ENCODE measurements at regions not wholly inside any gene's neighbourhood (a gene's known extent, or its start where the extent isn't known, plus 50 kb on each side); places are given as distances from the start of the nearest gene placed in this dataset.

DNA sequence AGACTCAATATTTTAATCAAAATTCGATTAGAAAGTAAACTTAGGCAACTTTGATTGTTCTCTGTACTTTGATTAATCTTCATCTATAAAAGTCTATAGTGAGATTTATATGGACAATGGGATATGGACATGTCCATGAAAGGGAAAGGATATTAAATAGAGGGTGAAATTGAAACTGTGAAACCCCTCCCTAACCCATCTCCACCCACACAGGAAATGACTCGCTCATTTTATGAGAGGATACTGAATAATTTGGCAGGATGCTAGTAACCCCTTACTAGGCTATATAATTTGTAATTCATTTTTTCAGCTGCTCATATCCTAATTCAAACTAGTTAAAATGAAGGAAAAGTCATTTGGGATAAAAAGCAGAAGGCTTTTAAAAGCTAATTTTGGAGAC, 328.0 kb upstream of the ATP2B1 start:
- DNase-seq (ENCODE audit: low read depth, low spot score), result no peak

DNA sequence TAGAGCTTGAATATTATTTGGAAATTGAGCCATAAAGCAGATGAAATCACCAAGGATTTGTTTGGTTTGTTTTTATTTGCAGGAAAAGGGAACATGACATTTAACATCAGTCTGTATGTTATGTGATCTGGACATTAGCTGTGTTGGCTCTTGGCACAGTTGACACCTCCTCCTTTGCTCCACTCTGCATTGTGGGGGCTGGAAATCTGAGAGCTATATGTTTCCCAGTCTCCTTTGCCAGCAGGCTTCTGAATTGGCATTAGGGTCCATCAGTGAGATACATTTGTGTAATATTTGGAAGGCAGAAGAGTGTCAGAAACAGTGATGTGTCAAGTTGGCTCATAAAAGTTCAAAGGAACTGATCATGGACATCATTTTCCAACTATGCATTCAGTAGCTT, 322.1 kb upstream of the ATP2B1 start:
- DNase-seq (ENCODE audit: low read depth, low spot score), result no peak

DNA sequence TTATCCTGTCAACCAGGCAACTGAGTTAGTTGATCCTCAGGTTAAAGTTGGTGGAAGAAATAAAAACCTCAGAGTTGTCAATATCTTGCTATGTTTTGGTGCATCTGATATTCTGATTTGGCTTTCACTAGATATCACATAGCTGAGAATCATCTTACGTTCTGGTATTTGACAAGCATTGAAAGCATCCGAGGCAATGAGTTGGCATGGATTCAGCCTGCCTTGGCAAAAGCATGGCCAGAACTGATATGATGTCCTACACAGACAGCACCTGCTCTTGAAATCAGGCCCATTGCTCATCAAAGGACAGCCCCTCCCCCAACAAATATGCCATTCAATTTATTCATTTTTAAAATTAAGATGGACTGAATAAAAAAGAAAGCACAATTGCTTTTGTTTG, 320.7 kb upstream of the ATP2B1 start:
- no peak for DNase-seq (ENCODE audit: low read depth, low spot score)

DNA sequence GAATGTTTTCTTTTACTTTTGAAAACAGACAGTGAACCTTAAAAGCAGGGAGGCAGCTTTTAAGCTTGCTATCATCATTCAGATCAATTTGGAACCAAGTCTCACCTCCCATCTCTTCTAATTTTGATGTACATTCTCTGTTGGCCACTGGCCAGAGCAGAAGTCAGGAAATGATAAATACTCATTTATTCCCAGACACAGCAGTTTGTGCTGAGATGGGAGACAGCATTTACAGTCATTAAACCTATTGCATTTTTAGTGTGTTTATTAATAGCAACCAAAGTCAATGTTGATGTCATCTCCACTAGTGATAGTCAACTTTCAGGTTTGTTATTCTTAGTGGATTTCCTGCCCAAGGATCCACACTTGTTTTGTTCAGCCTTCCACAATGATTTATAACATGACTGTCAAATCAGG, 320.0 kb upstream of the ATP2B1 start:
- DNase-seq (ENCODE audit: low read depth, low spot score), result no peak

DNA sequence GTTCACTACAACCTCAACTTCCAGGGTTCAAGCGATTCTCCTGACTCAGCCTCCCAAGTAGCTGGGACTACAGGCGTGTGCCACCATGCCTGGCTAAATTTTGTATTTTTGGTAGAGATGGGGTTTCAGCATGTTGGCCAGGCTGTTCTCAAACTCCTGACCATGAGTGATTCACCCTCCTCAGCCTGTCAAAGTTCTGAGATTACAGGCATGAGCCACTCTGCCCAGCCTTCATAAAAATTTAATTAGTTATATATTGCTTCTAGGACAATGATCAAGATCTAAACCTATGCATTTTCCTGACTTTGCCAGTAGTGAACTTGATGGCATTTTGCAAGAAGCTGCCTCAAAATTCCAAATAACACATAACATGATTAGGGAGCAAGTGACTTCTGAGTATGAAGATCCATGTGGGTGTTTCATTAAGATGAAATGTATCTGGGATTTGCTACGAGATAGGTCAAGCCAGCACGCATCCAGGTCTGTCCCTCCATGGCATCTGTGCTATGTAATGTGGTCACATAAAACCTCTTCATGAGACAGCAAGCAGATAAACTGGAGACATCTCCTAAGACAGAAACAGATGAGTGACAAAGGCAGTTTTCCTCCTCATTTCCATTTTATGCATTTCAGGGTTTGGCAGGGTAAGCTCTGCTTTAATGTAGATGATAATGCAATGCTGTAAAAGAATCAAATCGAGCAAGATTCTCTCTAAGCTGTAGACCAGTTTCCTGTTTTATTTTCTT, 319.4 kb upstream of the ATP2B1 start:
- no peak for DNase-seq (ENCODE audit: low read depth, low spot score)

DNA sequence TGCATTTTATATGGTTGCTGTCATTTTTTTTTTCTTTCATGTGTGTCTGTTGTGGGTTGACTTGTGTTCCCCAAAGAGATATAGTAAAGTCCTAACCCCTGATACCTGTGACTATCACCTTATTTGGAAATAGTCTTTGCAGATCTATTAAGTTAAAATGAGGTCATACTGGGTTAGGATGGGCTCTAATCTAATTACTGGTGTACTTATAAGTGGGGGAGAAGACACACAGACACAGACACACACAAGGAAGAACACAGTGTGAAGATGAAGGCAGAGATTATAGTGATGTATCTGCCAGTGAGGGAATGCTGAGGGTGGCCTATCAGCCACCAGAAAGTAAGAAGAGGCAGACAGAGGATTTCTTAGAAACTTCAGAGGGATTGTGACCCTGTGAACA, 318.4 kb upstream of the ATP2B1 start:
- DNase-seq (ENCODE audit: low read depth, low spot score), result no peak

DNA sequence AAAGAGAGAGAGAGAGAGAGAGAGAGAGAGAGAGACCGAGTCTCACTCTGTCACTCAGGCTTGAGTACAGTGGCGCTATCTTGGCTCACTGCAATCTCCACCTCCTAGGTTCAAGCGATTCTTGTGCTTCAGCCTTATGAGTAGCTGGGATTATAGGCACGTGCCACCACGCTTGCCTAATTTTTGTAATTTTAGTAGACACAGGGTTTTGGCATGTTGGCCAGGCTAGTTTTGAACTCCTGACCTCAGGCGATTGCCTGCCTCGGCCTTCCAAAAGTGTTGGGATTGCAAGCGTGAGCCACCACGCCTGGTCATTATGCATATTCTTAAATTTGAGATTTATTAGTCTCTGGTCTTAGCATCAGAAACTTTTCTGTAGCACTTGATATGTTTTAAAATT, 317.9 kb upstream of the ATP2B1 start:
- no peak for DNase-seq (ENCODE audit: low read depth, low spot score)

DNA sequence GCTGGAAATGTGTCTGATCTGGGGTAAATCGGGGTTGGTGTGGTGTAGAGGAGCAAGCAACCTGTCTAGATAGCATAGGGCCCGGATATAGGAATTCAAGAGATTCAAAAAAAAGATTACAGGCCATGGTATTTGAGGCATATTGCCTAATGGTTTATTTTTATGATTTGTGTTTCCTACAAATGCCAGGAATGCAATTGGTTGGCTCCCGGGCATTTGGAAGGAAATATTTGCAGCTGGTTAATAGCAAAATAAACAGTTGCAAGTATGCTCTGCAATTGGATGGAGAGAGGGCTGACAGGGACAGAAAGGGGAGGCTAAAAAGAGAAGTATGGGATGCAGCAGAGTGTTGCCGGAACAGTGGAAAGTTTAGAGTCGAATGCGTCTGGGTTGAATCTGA, 315.6 kb upstream of the ATP2B1 start:
- DNase-seq (ENCODE audit: low read depth, low spot score), result no peak

DNA sequence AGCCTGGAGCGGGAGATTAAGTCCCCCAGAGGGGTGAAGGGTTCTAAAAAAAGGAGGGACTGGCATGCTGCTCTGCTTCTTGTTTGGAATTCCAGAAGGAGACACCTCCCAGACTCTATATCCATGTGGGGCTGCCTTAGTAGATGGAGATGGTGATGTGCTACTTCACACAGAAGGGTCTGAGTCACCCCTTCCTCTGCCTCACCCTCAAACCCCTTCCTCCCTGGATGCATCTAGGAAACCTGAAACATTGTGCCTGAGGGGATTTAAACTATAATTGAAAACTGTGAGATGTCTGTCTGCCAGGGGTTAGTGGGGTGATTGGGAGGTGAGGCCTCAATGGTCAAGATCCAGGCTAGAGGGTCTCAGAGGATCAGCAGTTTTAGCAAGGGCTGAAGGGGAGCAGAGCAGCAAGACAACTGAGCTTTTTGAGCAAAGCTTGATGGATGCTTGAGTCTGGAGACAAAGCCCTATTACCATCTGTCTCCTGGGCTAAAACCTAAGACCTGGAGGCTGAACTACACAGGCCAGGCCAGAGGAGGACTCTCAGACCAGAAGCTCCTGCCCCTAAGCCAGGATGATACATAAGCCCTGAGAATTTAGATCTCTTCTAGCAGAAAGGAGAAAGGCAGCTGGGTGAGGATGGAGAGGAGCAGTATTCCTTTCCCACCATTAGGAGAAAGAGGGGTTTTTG, 314.7 kb upstream of the ATP2B1 start:
- no peak for DNase-seq (ENCODE audit: low read depth, low spot score)

DNA sequence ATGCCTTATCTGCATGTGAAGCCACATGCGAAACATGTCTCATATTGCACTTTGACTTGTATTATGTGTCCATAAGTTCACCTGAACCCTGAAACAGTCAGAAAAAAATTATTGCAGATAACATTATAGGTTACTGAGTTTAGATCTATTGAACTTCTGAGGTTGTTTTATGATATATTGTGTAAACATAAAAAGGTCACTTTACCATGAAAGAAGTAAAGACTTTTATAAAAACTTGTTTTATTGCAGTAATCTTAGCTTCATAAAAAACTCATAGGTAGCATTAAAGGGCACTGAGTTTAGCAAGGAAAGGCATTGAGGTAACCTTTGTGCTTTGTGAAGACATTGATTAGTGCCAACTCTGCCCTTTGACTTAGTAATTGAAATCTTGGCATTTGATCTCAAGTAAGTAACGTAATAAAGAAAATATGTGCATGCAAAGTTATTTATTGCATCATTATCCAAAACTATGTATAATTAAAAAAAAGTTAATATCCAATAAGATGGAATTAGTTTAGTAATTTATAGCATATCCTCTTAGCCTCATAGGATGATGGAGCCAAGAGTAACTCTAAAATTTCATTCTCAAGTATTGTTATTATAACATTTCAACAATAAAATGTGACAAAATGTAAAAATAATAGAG, 313.3 kb upstream of the ATP2B1 start:
- no peak for DNase-seq (ENCODE audit: low read depth, low spot score)

DNA sequence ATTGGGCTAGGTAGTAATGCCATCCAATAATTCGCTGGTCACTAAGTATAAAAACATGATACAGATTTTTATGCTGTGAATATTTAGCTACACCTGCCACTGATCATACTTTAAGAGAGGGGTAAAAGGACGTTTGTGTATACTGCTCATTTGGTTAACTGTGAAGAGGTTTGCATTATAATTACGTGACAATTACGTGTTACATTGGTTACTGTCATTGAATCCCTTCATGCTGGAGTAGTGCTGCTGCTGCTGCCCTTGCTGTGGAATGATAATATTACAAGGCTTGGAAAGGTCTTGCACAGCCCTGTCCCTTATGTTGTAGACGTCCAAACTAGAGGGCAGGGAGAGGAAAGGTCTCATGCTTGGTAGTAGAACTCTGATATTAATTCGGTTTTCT, 312.2 kb upstream of the ATP2B1 start:
- DNase-seq (ENCODE audit: low read depth, low spot score), result no peak

DNA sequence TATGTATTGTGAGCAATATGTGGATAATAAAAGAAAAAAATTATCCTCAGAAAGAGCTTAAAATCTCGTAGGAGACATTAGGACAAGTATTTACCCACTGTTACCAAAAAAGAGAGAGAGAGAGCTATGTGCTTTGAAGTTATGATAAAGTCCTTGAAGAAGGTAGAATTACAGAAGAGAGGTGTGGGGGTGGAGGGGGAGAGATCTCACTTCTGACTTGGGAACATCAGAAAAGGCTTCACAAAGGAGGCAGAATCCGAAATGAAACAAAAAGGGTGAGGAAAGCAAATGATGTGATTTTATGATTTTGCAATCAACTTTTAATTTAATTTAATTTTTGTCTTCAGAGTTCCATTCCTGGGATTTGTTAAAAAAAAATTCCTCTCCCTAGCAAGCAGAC, 311.8 kb upstream of the ATP2B1 start:
- no peak for DNase-seq (ENCODE audit: low read depth, low spot score)

DNA sequence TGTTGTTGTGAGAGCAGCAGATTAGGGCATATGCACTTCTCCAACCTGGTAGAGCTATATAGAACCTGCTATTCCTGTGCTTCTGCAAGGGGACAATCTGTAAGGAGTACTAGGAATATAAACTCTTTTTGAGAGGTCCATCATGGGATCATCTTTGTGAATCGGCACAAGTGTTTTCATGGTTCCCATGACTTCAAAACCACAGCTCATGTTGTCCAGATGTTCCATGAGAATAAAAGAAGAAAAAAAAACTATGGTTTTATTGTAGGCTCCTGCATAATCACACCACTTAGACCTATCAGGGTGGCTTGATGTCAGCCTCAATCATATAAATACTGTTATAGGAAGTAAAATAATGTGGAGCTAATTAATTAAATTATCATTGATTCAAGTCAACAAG, 311.4 kb upstream of the ATP2B1 start:
- no peak for DNase-seq (ENCODE audit: low read depth, low spot score)

DNA sequence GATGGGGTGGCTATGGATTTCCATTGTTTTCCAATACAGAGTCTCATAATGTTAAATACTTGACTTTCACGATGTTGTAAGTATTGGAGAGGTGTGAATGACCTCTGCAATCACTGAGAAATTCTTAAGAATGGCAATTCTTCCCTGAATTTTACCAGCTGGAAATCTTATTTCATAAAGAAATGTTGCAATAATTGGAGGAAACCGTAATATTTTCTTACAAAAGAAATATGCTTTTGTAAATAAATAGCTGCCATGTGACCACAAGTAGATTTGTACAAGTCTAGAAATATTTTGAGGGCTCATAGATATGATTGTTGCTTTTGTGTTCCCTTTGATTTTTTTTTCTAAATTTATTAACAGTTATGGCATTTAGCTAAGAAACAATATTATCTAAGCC, 308.7 kb upstream of the ATP2B1 start:
- DNase-seq (ENCODE audit: low read depth, low spot score), result no peak

DNA sequence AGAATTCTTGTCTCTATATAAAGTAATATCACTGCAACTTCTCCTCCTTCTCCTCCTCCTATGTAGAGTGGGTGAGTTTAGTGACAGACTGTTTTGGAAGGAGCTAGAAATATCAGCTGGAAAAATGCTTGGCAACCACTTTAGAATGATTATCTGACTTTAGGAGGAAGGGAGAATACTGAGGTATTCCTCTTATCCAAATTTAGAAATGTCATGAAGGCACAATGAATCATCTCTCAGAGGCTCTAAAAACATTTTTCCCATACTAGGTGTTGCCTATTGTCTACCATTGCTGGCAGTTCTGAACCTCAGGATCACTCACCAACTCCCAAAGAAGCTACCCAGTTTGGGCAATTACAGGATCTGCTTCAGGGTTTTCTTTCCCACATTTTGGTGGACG, 306.6 kb upstream of the ATP2B1 start:
- DNase-seq (ENCODE audit: low read depth, low spot score), result no peak

DNA sequence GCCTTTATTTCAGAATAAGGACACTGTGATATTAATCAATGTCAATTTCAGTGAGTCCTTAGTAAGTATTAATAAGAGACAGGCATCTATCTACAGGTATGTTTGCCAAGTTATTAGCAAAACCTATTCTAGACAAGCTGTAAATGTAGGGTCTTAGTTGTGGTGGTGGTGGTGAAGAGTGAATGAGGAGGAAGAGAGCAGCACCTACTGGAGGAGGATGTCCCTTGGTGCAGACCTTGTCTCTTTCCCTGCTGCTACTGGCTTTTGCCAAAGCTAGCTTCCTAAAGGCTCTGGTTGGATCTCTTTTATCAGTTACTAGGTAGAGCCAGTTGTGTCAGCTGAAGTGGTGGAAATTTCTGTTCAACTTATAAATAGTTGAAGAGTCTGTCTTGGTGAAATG, 304.8 kb upstream of the ATP2B1 start:
- DNase-seq (ENCODE audit: low read depth, low spot score), result no peak

DNA sequence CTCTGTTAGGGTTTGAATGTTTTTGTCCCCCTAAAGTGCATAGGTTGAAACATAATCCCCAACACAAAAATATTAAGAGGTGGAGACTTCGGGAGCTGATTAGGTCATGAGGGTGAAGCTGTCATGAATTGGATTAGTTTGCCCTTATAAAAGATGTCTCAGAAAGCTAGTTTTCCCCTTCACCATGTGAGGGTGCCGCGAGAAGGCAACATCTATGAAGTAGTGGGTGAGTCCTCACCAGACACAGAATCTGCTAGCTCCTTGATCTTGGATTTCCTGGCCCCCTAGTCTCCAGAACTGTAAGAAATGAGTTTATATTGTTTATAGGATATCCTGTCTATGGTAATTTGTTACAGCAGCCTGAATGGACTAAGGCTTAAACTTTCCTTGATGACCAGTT, 301.5 kb upstream of the ATP2B1 start:
- DNase-seq (ENCODE audit: low read depth, low spot score), result no peak

DNA sequence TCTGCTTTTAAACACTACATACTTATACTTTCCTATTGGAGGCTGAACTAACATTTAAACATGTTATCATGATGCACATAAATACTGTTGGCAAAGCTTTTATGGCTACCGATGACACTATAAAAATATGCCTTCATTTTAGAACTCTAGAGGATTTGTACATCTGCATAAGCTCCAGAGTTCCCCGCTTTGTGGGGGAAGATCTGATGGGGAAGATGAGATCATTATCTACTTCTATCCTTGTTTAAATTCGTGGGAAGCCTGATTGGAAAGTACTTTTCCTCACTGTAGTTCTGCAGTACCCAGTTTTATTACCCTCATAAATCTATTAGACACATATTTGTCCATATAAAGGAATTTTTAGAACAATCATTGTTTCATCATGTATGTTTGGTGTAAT, 299.6 kb upstream of the ATP2B1 start:
- no peak for DNase-seq (ENCODE audit: low read depth, low spot score)

DNA sequence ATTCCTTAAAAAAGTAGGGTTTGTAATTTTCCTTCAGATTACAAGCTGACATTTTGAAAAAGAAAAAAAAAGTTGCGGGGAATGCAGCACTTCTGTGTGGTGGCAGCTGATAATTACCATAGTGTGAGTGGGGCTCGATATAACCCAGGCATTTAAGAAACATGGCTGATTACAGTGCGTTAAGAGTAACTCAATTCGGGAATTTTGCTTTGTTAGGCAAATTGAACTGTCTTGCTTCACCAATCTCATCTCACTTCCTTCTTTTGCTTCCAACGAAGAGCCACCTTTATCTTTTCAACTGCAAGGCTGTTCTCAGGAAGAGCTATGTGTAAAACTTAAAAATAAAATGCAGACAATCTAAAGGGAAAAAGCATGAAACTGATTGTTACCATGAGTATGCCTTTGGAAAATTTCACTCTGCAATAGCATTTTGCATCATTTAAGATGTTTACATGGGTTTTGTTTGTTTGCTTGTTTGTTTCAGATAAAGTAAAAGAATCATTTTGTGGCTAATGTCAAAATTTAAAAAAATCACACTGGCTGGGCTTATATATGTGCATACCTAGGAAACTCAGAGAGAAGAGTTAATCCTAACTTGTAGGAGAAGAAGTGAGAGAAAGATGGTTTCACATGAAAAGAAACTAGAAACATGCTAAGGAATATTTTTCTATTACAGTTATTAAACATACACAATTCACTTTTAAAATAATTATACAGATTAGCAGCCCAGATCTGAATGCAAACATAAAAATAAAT, 295.9 kb upstream of the ATP2B1 start:
- DNase-seq (ENCODE audit: low read depth, low spot score), result no peak

DNA sequence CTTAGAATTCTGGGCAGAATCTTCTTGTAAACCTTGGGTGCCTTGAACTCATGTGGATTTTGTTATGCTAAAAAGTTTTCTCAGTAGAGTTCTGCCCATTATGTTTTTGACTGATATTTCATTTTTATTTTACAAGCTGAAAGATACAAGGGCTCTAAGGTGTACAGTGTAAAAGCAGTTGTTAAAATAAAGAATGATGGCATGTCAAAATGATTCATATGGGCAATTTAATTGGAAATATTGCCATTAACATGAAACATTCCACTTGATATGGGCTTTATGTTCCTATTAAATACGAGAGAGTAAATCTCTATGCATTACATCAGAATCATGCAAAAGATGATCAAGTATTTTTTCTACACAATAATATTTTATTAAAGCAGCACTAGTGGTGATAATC, 295.1 kb upstream of the ATP2B1 start:
- no peak for DNase-seq (ENCODE audit: low read depth, low spot score)

DNA sequence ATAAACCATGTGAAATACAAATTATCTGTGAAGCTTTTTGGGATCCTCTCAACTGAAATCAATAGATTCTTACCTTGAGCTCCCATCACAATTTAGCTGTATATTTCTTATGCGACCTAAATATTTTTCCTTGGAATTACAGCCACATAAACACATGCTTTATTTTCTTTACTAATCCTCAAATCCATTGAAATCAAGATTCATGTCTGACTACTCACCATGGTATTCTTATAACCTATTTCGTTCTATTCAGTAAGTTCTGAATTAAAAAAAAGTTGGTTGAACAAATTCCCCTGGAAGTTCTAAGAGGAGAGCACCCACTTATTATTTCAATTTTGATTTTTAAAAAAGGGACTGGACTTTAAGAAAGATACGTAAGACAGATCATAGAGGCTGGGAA, 292.1 kb upstream of the ATP2B1 start:
- DNase-seq (ENCODE audit: low read depth, low spot score), result no peak

All from smooth muscle cell of the brain vasculature (primary cell).